ENCODE measurements at regions not wholly inside any gene's neighbourhood (a gene's known extent, or its start where the extent isn't known, plus 50 kb on each side); places are given as distances from the start of the nearest gene placed in this dataset.

GRCh38 chr10:83617172-83617571, 522.1 kb upstream of the GHITM start:
- TF ChIP-seq POLR2AphosphoS5 (IDR thresholded peaks at IDR 0.05), result no peak
- no peak for TF ChIP-seq CTCF (IDR thresholded peaks at IDR 0.05)
